T-helper 2 cell treated with Interferon-gamma antibody and Interleukin-4, amounts not matched to agents 100 ng/mL and 5 ng/mL, for 36 hours (primary cell): ENCODE measurements at regions not wholly inside any gene's neighbourhood (a gene's known extent, or its start where the extent isn't known, plus 50 kb on each side); places are given as distances from the start of the nearest gene placed in this dataset.

ENCODE experiments used
- intact Hi-C: fragments of 100-400 bp; cut with micrococcal nuclease; formaldehyde crosslinking; loops from one replicate; pipeline ENCODE4 v1.15.1; 2023

- intact Hi-C loops: loop anchor here (2.0 to 10.0 kb wide), 2 partner anchors 29 to 89 kb away; no protein-coding TSS in a partner anchor
Measured at GRCh38 chr17:77493901-77494663, 353.3 kb downstream of the SEC14L1 start.

GRCh38 chr17:77494664-77495435, 354.1 kb downstream of the SEC14L1 start:
- intact Hi-C loops: loop anchor here (1.0 to 10.0 kb wide), 4 partner anchors 30 to 164 kb away; no protein-coding TSS in a partner anchor

- intact Hi-C loops: loop anchor here (1.0 to 10.0 kb wide), 4 partner anchors 31 to 164 kb away; no protein-coding TSS in a partner anchor
Measured at GRCh38 chr17:77495575-77495974, 354.8 kb downstream of the SEC14L1 start.

- intact Hi-C loops: loop anchor here (10.0 kb wide), 1 partner anchor 92 kb away; no protein-coding TSS in a partner anchor
Measured at GRCh38 chr17:77496401-77496801, 355.6 kb downstream of the SEC14L1 start.

GRCh38 chr17:77496831-77497577, 356.2 kb downstream of the SEC14L1 start:
- intact Hi-C loops: loop anchor here (10.0 kb wide), 1 partner anchor 92 kb away; no protein-coding TSS in a partner anchor

GRCh38 chr17:77497578-77497934, 356.8 kb downstream of the SEC14L1 start:
- intact Hi-C loops: loop anchor here (10.0 kb wide), 1 partner anchor 93 kb away; no protein-coding TSS in a partner anchor

GRCh38 chr17:77498091-77498741, 357.4 kb downstream of the SEC14L1 start:
- intact Hi-C loops: loop anchor here (10.0 kb wide), 1 partner anchor 93 kb away; no protein-coding TSS in a partner anchor

GRCh38 chr17:77498791-77499698, 358.3 kb downstream of the SEC14L1 start:
- intact Hi-C loops: loop anchor here (10.0 kb wide), 1 partner anchor 94 kb away; no protein-coding TSS in a partner anchor

GRCh38 chr17:77499699-77500435, 359.1 kb downstream of the SEC14L1 start:
- intact Hi-C loops: loop anchor here (10.0 kb wide), 1 partner anchor 95 kb away; no protein-coding TSS in a partner anchor

- intact Hi-C loops: no loop called here
Measured at GRCh38 chr17:77501101-77501566, 360.4 kb downstream of the SEC14L1 start.

GRCh38 chr17:77501751-77502625, 361.2 kb downstream of the SEC14L1 start:
- intact Hi-C loops: no loop called here

GRCh38 chr17:77502626-77503292, 362.0 kb downstream of the SEC14L1 start:
- intact Hi-C loops: no loop called here

- intact Hi-C loops: no loop called here
Measured at GRCh38 chr17:77503293-77503655, 362.5 kb downstream of the SEC14L1 start.

GRCh38 chr17:77503916-77504651, 363.3 kb downstream of the SEC14L1 start:
- intact Hi-C loops: no loop called here

- intact Hi-C loops: no loop called here
Measured at GRCh38 chr17:77504652-77505155, 363.9 kb downstream of the SEC14L1 start.

- intact Hi-C loops: no loop called here
Measured at GRCh38 chr17:77505181-77505639, 364.4 kb downstream of the SEC14L1 start.
